ENCODE measurements at regions not wholly inside any gene's neighbourhood (a gene's known extent, or its start where the extent isn't known, plus 50 kb on each side); places are given as distances from the start of the nearest gene placed in this dataset.
"Not testable (repeated sequence)": the region's sequence is repeated elsewhere in the genome, so short reads cannot be mapped to it uniquely, and the experiment has no call there.

- no peak for DNase-seq
Observed at GRCh38 chr19:30281906-30282305, 90.3 kb upstream of the ZNF536 start.

- no peak for DNase-seq
Observed at GRCh38 chr19:30283556-30283955, 88.6 kb upstream of the ZNF536 start.

- DNase-seq = no peak
Observed at GRCh38 chr19:30284209-30284608, 88.0 kb upstream of the ZNF536 start.

- no peak for DNase-seq
Observed at GRCh38 chr19:30284885-30285284, 87.3 kb upstream of the ZNF536 start.

- DNase-seq = no peak
Observed at GRCh38 chr19:30286378-30286777, 85.8 kb upstream of the ZNF536 start.

- no peak for DNase-seq
Observed at GRCh38 chr19:30287259-30287658, 84.9 kb upstream of the ZNF536 start.

GRCh38 chr19:30287973-30288372 lies 84.2 kb upstream of the ZNF536 start:
- DNase-seq = no peak

GRCh38 chr19:30288911-30289310 lies 83.3 kb upstream of the ZNF536 start:
- DNase-seq = peak; percentile 51

GRCh38 chr19:30289336-30289735 lies 82.8 kb upstream of the ZNF536 start:
- no peak for DNase-seq

GRCh38 chr19:30290805-30291204 lies 81.4 kb upstream of the ZNF536 start:
- not testable (repeated sequence) for DNase-seq

GRCh38 chr19:30293051-30293785 lies 79.0 kb upstream of the ZNF536 start:
- no peak for DNase-seq

- no peak for DNase-seq
Observed at GRCh38 chr19:30297969-30298368, 74.2 kb upstream of the ZNF536 start.

GRCh38 chr19:30303131-30303654 lies 69.0 kb upstream of the ZNF536 start:
- DNase-seq = no peak

GRCh38 chr19:30304540-30304939 lies 67.6 kb upstream of the ZNF536 start:
- no peak for DNase-seq

GRCh38 chr19:30305346-30306060 lies 66.7 kb upstream of the ZNF536 start:
- no peak for DNase-seq

- DNase-seq = no peak
Observed at GRCh38 chr19:30307191-30307974, 64.8 kb upstream of the ZNF536 start.

- DNase-seq = no peak
Observed at GRCh38 chr19:30309176-30309575, 63.0 kb upstream of the ZNF536 start.

- no peak for DNase-seq
Observed at GRCh38 chr19:30309905-30310601, 62.1 kb upstream of the ZNF536 start.

- no peak for DNase-seq
Observed at GRCh38 chr19:30310602-30311263, 61.5 kb upstream of the ZNF536 start.

GRCh38 chr19:30311911-30312310 lies 60.3 kb upstream of the ZNF536 start:
- no peak for DNase-seq

GRCh38 chr19:30312582-30313352 lies 59.4 kb upstream of the ZNF536 start:
- no peak for DNase-seq

All from fibroblast of skin of scalp (primary cell).